Calu3 (cell line): ENCODE measurements at regions not wholly inside any gene's neighbourhood (a gene's known extent, or its start where the extent isn't known, plus 50 kb on each side); places are given as distances from the start of the nearest gene placed in this dataset.

ENCODE experiments used
- BruUV-seq: library from RNA; stranded (reverse); fragments of 400-500 nt; replicated peaks from 2 replicates; lab custom pipeline; 2021; lab: Mats Ljungman, UMichigan
- CTCF ChIA-PET: fragments of 300-600 bp; sonication (Branson Sonifier 250); formaldehyde crosslinking; loops from one replicate; lab custom pipeline; 2022; ENCODE audit warnings: antibody characterized with exemption; lab: Charles Lee
- DNase-seq: peaks from one replicate; pipeline ENCODE4 v3.0.0; 2022
- H3K27ac Mint-ChIP-seq: one replicate; pipeline ENCODE4 v1.8.0; 2022; ENCODE audit warnings: mixed read lengths; ENCODE audit not compliant: unreplicated experiment
- H3K27me3 Mint-ChIP-seq: one replicate; pipeline ENCODE4 v1.8.0; 2022; ENCODE audit warnings: mixed read lengths; ENCODE audit not compliant: unreplicated experiment
- H3K36me3 Mint-ChIP-seq: one replicate; pipeline ENCODE4 v1.8.0; 2022; ENCODE audit warnings: mild to moderate bottlenecking, moderate library complexity, mixed read lengths; ENCODE audit not compliant: insufficient read depth, unreplicated experiment
- H3K4me1 Mint-ChIP-seq: one replicate; pipeline ENCODE4 v1.8.0; 2022; ENCODE audit warnings: mild to moderate bottlenecking, low read depth, mixed read lengths; ENCODE audit not compliant: unreplicated experiment
- H3K4me3 Mint-ChIP-seq: one replicate; pipeline ENCODE4 v1.8.0; 2022; ENCODE audit warnings: mild to moderate bottlenecking, low read depth, moderate library complexity, mixed read lengths; ENCODE audit not compliant: unreplicated experiment
- H3K9me3 Mint-ChIP-seq: one replicate; pipeline ENCODE4 v1.8.0; 2022; ENCODE audit warnings: low read depth, mixed read lengths; ENCODE audit not compliant: unreplicated experiment
- intact Hi-C: fragments of 100-400 bp; cut with micrococcal nuclease; formaldehyde crosslinking; loops from one replicate; pipeline ENCODE4 v1.10.0; 2022; ENCODE audit not compliant: unreplicated experiment
- TF ChIP-seq, protein P1 (sequence below): fragments of 200-600 bp; IDR thresholded peaks from one replicate; pipeline ENCODE4 v1.8.0; 2022; ENCODE audit warnings: antibody characterized with exemption; ENCODE audit not compliant: unreplicated experiment

DNA sequence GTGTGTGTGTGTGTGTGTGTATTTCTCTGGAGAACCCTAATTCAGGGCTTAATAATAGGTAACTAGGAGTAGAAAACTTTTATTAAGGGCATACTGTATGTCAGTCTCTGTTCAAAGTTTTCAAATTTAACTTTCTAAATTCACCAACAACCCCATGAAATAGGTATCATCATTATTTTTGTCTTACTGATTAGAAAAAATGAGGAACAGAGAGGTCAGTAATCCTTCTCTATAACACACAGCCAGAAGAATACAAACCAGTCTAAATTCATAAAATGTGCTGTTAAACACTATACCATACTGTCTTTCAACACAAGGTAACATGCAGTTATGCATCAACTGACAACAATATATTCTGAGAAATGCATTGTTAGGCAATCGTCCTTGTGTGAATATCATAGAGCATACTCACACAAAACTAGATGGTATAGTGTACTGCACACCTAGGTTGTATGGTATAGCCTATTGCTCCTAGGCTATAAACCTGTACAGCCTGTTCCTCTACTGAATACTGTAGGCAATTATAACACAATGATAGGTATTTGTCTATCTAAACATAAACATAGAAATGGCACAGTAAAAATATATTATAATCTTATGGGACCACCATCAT, 143.1 kb downstream of the PTH2R start:
- TF ChIP-seq, protein P1, sequence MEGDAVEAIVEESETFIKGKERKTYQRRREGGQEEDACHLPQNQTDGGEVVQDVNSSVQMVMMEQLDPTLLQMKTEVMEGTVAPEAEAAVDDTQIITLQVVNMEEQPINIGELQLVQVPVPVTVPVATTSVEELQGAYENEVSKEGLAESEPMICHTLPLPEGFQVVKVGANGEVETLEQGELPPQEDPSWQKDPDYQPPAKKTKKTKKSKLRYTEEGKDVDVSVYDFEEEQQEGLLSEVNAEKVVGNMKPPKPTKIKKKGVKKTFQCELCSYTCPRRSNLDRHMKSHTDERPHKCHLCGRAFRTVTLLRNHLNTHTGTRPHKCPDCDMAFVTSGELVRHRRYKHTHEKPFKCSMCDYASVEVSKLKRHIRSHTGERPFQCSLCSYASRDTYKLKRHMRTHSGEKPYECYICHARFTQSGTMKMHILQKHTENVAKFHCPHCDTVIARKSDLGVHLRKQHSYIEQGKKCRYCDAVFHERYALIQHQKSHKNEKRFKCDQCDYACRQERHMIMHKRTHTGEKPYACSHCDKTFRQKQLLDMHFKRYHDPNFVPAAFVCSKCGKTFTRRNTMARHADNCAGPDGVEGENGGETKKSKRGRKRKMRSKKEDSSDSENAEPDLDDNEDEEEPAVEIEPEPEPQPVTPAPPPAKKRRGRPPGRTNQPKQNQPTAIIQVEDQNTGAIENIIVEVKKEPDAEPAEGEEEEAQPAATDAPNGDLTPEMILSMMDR = no peak
- H3K9me3 Mint-ChIP-seq = peaks cover 3% of the 10 kb centered on the region
- BruUV-seq = no TSS peak
- no peaks in the 10 kb centered on the region for H3K36me3 Mint-ChIP-seq
- H3K4me1 Mint-ChIP-seq = peaks cover 21% of the 10 kb centered on the region
- no peak for DNase-seq
- H3K27ac Mint-ChIP-seq = no peak overlapping the region
- no peak overlapping the region for H3K4me3 Mint-ChIP-seq
- CTCF ChIA-PET = no interaction called here
- H3K27me3 Mint-ChIP-seq = no peaks in the 10 kb centered on the region
- intact Hi-C loops = no loop called here

GRCh38 chr2:208552943-208553342, 146.4 kb downstream of the PTH2R start:
- Mint-ChIP-seq H3K4me1 (no peaks in the 10 kb centered on the region), H3K9me3 (peaks cover 3% of the 10 kb centered on the region), H3K4me3 (no peak overlapping the region), H3K27ac (no peak overlapping the region), H3K27me3 (no peaks in the 10 kb centered on the region), H3K36me3 (no peaks in the 10 kb centered on the region)
- TF ChIP-seq, protein P1 = no peak
- intact Hi-C loops = no loop called here
- no TSS peak for BruUV-seq
- no peak for DNase-seq
- CTCF ChIA-PET = no interaction called here

GRCh38 chr2:208556983-208557484, 150.4 kb downstream of the PTH2R start:
- Mint-ChIP-seq H3K4me1 (no peaks in the 10 kb centered on the region), H3K4me3 (no peak overlapping the region), H3K27ac (no peak overlapping the region), H3K27me3 (no peaks in the 10 kb centered on the region), H3K36me3 (no peaks in the 10 kb centered on the region), H3K9me3 (no peaks in the 10 kb centered on the region)
- no peak for DNase-seq
- CTCF ChIA-PET = no interaction called here
- no TSS peak for BruUV-seq
- intact Hi-C loops = no loop called here
- TF ChIP-seq, protein P1 = no peak

- no peaks in the 10 kb centered on the region for H3K36me3 Mint-ChIP-seq
- DNase-seq = no peak
- intact Hi-C loops = no loop called here
- H3K9me3 Mint-ChIP-seq = peaks cover 3% of the 10 kb centered on the region
- peaks cover 6% of the 10 kb centered on the region for H3K4me1 Mint-ChIP-seq
- BruUV-seq = no TSS peak
- H3K27ac Mint-ChIP-seq = no peak overlapping the region
- H3K27me3 Mint-ChIP-seq = peaks cover 14% of the 10 kb centered on the region
- TF ChIP-seq, protein P1 = no peak
- no peak overlapping the region for H3K4me3 Mint-ChIP-seq
- CTCF ChIA-PET = no interaction called here
These were observed 159.3 kb downstream of the PTH2R start for GRCh38 chr2:208565690-208566416.
